ENCODE measurements at regions not wholly inside any gene's neighbourhood (a gene's known extent, or its start where the extent isn't known, plus 50 kb on each side); places are given as distances from the start of the nearest gene placed in this dataset.

DNA sequence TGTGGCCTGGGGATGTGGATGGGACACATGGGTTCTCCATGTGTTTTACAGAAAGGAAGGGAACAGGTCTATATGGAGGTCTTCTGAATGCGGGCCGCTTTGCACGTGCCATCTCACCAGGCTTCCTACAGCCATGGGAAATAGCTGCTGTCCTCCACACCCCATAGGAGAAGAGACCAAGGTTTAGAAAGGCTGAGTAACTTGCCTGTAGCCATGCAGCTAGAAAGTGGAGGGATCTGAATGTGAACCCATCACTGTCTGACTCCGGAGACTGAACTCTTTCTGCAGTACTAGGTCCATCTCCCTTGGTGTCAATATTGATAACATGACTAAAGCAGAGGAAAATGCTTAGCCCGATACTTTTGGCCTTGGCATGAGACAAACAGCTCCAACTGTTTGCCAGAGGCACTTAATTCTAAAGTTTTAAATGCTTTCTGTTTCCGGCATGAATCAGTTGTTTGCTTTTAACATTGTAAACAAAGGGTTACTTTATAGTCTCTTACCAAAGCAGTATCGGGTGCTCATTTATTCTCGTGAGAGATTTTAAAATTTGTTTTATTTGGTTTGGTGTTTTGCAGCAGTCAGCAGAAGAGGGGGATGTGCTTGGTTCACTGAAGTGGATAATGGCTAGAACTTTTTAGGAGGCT, 64.8 kb upstream of the LOXL4 start:
- TF ChIP-seq, protein P1, sequence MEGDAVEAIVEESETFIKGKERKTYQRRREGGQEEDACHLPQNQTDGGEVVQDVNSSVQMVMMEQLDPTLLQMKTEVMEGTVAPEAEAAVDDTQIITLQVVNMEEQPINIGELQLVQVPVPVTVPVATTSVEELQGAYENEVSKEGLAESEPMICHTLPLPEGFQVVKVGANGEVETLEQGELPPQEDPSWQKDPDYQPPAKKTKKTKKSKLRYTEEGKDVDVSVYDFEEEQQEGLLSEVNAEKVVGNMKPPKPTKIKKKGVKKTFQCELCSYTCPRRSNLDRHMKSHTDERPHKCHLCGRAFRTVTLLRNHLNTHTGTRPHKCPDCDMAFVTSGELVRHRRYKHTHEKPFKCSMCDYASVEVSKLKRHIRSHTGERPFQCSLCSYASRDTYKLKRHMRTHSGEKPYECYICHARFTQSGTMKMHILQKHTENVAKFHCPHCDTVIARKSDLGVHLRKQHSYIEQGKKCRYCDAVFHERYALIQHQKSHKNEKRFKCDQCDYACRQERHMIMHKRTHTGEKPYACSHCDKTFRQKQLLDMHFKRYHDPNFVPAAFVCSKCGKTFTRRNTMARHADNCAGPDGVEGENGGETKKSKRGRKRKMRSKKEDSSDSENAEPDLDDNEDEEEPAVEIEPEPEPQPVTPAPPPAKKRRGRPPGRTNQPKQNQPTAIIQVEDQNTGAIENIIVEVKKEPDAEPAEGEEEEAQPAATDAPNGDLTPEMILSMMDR (IDR thresholded peaks at IDR 0.05), result no peak
- TF ChIP-seq ZFX (IDR thresholded peaks at IDR 0.05; ENCODE audit: borderline replicate concordance), result no peak
- no peak overlapping the region for H3K27ac ChIP-seq

DNA sequence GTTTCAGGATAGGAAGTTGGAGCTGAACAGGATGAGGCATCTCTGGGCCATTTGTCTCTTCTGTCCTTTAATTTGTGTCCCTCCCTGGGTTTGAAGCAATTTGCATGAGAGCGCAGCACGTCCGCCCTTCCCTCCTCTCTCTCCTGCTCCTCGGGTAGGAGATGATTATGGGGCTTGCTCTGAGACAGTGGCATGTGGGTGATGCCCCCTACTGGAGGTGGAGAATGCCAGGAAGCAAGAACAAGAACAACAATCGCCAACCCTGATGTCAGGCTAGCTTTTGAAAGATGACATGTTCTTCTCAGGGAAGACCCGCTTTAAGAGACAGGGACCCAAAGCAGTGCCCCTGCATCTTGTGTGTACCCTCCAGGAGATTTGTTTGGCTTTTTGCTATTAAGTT, 63.9 kb upstream of the LOXL4 start:
- H3K27ac ChIP-seq, result no peak overlapping the region
- TF ChIP-seq, protein P1 (IDR thresholded peaks at IDR 0.05), result peak; percentile 45
- TF ChIP-seq ZFX (IDR thresholded peaks at IDR 0.05; ENCODE audit: borderline replicate concordance), result no peak

DNA sequence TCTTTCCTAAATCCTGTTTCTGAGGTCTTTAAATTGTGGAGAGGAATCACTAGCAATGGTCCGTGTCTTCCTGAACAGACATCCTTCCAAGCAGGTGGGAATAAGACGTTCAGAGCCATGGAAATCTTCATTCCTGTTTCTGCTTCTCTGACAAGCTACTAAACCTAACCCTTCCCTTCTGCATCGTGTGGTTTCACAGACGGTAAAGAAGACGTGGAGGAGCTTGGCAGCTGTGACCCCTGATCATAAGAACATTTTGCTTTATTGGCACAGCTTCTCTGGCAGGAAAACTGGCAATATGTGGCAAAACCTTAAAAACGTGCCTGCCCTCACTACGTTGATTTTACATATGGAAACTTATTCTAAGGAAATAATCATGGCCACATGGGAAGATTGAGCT, 63.0 kb upstream of the LOXL4 start:
- TF ChIP-seq, protein P1 (IDR thresholded peaks at IDR 0.05), result no peak
- no peak for TF ChIP-seq ZFX (IDR thresholded peaks at IDR 0.05; ENCODE audit: borderline replicate concordance)
- H3K27ac ChIP-seq, result no peak overlapping the region

DNA sequence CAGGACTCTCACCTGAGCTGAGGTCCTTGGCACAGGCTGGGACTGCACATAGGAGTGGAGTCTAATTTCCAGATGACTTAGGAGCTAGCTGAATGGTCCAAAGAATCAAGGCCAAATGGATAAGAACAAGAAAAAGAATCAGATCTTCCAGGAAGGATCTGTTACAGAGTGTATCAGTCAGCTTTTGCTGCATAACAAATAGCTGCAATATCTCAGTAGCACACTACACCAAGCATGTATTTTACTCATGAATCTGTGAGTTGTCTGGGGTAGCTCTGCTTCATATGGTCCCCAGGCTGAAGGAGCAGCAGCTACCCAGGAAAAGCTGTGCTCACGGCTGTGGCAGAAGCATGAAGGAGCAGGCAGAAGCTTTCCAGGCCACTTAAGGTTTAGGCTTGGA, 60.6 kb upstream of the LOXL4 start:
- TF ChIP-seq ZFX (IDR thresholded peaks at IDR 0.05; ENCODE audit: borderline replicate concordance), result no peak
- TF ChIP-seq, protein P1 (IDR thresholded peaks at IDR 0.05), result no peak
- no peak overlapping the region for H3K27ac ChIP-seq

GRCh38 chr10:98328163-98328562, 60.2 kb upstream of the LOXL4 start:
- no peak for TF ChIP-seq ZFX (IDR thresholded peaks at IDR 0.05; ENCODE audit: borderline replicate concordance)
- TF ChIP-seq, protein P1 (IDR thresholded peaks at IDR 0.05), result no peak
- no peak overlapping the region for H3K27ac ChIP-seq

- TF ChIP-seq, protein P1 (IDR thresholded peaks at IDR 0.05), result no peak
- no peak overlapping the region for H3K27ac ChIP-seq
These were observed 58.6 kb upstream of the LOXL4 start for GRCh38 chr10:98326621-98327027.

- TF ChIP-seq, protein P1 (IDR thresholded peaks at IDR 0.05), result no peak
- TF ChIP-seq ZFX (IDR thresholded peaks at IDR 0.05; ENCODE audit: borderline replicate concordance), result no peak
- no peak overlapping the region for H3K27ac ChIP-seq
These were observed 55.5 kb upstream of the LOXL4 start for GRCh38 chr10:98323221-98324164.

Data from 22Rv1 (cell line).